ENCODE measurements at regions not wholly inside any gene's neighbourhood (a gene's known extent, or its start where the extent isn't known, plus 50 kb on each side); places are given as distances from the start of the nearest gene placed in this dataset.

DNA sequence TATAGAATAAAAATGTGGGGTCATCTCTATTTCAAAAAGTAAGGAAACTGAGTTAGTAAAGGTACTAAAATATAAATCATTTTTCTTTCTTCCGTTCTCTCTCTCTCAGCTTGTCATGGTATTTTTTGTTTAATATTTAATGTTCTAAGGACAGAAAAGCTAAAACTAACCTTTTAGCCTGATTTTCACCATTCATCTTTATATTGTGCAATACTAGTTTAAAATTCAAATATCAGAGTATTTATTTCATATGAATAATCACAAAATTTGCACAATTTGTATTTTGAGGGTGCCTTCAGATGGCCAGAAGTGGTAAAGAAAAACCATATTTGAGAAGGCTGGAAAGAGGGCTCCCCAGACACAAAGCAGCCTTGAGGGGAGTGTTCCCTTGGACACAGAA, 197.6 kb upstream of the AR start:
- H3K4me2 ChIP-seq (ENCODE audit: low read depth, low read length) = no peak overlapping the region
- H3K9ac ChIP-seq (ENCODE audit: insufficient read depth, low read depth, low read length) = no peak overlapping the region
- CTCF ChIA-PET (ENCODE audit: low intra/inter-chr PET ratio, low total read pairs) = no interaction called here
- no peaks in the 10 kb centered on the region for H3K36me3 ChIP-seq (replicated peaks in 1 of 2; ENCODE audit: control insufficient read depth in 1 of 2, insufficient read depth in 2 of 2, low read length in 2 of 2)
- H2AFZ ChIP-seq (ENCODE audit: low read length) = no peak overlapping the region
- H3K4me1 ChIP-seq (ENCODE audit: insufficient read depth, low read length) = no peaks in the 10 kb centered on the region
- no peaks in the 10 kb centered on the region for H3K79me2 ChIP-seq (ENCODE audit: insufficient read depth, low read length)
- intact Hi-C loops (cut with micrococcal nuclease; ENCODE audit: unreplicated experiment) = no loop called here
- no peak overlapping the region for H3K27ac ChIP-seq (ENCODE audit: extremely low read length, insufficient read depth, low read length)
- in situ Hi-C loops (cut with HindIII; ENCODE audit: extremely low pct_ligation_motif_present, low pct_unique_long_range_greater_than_20kb) = no loop called here
- no peak overlapping the region for H3K4me3 ChIP-seq (replicated peaks in 1 of 3; ENCODE audit: insufficient read depth in 1 of 3, low read depth in 2 of 3, low read length in 3 of 3)
- DNase-seq (ENCODE audit: low spot score) (no peak), ATAC-seq (no peak), FAIRE-seq (no peak)
- POLR2A ChIA-PET = no interaction called here
- TF ChIP-seq ZNF24 (IDR thresholded peaks at IDR 0.05) = no peak
- TF ChIP-seq TBP (CRISPR knock-in tag; IDR thresholded peaks at IDR 0.05) = no peak
- 0 out of 2 replicates have a peak, but pooled peaks have one; percentile 2 for TF ChIP-seq CEBPB (IDR thresholded peaks at IDR 0.05; ENCODE audit: borderline replicate concordance, low read depth, low read length)
- no peak for TF ChIP-seq TBX2 (CRISPR knock-in tag; IDR thresholded peaks at IDR 0.05; ENCODE audit: borderline replicate concordance)
- TF ChIP-seq SOX13 (IDR thresholded peaks at IDR 0.05) = no peak
- TF ChIP-seq SOX13 (CRISPR knock-in tag; conservative IDR thresholded peaks at IDR 0.05 in 1 of 2, IDR thresholded peaks at IDR 0.05 in 1 of 2) = no peak
- no peak for TF ChIP-seq RFXANK (CRISPR knock-in tag; IDR thresholded peaks at IDR 0.05)
- TF ChIP-seq FOXM1 (CRISPR knock-in tag; IDR thresholded peaks at IDR 0.05) = no peak
- no peak for TF ChIP-seq ZNF883 (CRISPR knock-in tag; IDR thresholded peaks at IDR 0.05; ENCODE audit: not compliant biosample characterization)
- no peaks in the 10 kb centered on the region for H3K27me3 ChIP-seq (ENCODE audit: control insufficient read depth in 1 of 2, insufficient read depth in 2 of 2, low read length in 2 of 2)
- H3K9me3 ChIP-seq (ENCODE audit: low read length) = peaks cover 67% of the 10 kb centered on the region
- 0% methylated on average over 1 of the region's 1 CpG for WGBS (ENCODE audit: low lambda C conversion rate)
- no peaks in the 10 kb centered on the region for H4K20me1 ChIP-seq (ENCODE audit: insufficient read depth, low read length)
- no TSS peak for BruUV-seq (replicated peaks)

DNA sequence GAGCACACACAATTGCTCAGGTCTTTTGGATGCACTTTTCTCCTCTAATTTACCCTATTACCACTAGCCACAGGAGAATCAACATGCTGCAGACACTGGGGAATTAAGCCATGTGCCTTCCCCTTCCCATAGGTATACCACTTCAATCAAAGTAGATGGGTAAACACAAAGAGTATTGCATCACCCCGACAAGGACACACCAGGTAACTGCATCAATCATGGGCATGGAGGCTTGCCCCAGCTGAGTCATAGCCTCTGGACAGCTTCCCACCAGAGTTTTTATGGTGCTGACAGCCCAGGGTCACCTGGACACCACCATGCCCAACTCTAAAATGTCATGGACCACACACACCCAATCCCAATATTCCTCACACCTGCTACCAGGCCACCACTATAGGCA, 197.2 kb upstream of the AR start:
- POLR2A ChIA-PET = no interaction called here
- TF ChIP-seq DNMT3B (CRISPR knock-in tag; conservative IDR thresholded peaks at IDR 0.05) (no peak), CEBPB (IDR thresholded peaks at IDR 0.05; ENCODE audit: borderline replicate concordance, low read depth, low read length) (peak; percentile 1; the same call in 1 of the 2 replicates)
- DNase-seq (ENCODE audit: low spot score) = no peak

More for the DNA sequence above, 197.2 kb upstream of the AR start:
- Histone ChIP-seq H4K20me1 (ENCODE audit: insufficient read depth, low read length) (no peaks in the 10 kb centered on the region), H2AFZ (ENCODE audit: low read length) (no peak overlapping the region), H3K79me2 (ENCODE audit: insufficient read depth, low read length) (no peaks in the 10 kb centered on the region), H3K4me1 (ENCODE audit: insufficient read depth, low read length) (no peaks in the 10 kb centered on the region), H3K9ac (ENCODE audit: insufficient read depth, low read depth, low read length) (no peak overlapping the region), H3K4me3 (replicated peaks in 1 of 3; ENCODE audit: insufficient read depth in 1 of 3, low read depth in 2 of 3, low read length in 3 of 3) (no peak overlapping the region), H3K27ac (ENCODE audit: extremely low read length, insufficient read depth, low read length) (no peak overlapping the region), H3K9me3 (ENCODE audit: low read length) (peaks cover 70% of the 10 kb centered on the region), H3K4me2 (ENCODE audit: low read depth, low read length) (no peak overlapping the region), H3K27me3 (ENCODE audit: control insufficient read depth in 1 of 2, insufficient read depth in 2 of 2, low read length in 2 of 2) (no peaks in the 10 kb centered on the region), H3K36me3 (replicated peaks in 1 of 2; ENCODE audit: control insufficient read depth in 1 of 2, insufficient read depth in 2 of 2, low read length in 2 of 2) (no peaks in the 10 kb centered on the region)
- intact Hi-C loops (cut with micrococcal nuclease; ENCODE audit: unreplicated experiment) (no loop called here), in situ Hi-C loops (cut with HindIII; ENCODE audit: extremely low pct_ligation_motif_present, low pct_unique_long_range_greater_than_20kb) (no loop called here)
- no peak for ATAC-seq
- BruUV-seq (replicated peaks) = no TSS peak
- CTCF ChIA-PET (ENCODE audit: low intra/inter-chr PET ratio, low total read pairs) = no interaction called here
- FAIRE-seq = no peak
- WGBS (ENCODE audit: low lambda C conversion rate) = no CpG with 5 or more reads among the region's 1 CpG

Data from HepG2 (cell line).